Retina (tissue), 1 donor: ENCODE measurements at regions not wholly inside any gene's neighbourhood (a gene's known extent, or its start where the extent isn't known, plus 50 kb on each side); places are given as distances from the start of the nearest gene placed in this dataset.
A peak's percentile ranks its signal among the peaks of the same experiment; 100 is the strongest.
"Not testable (repeated sequence)": the region's sequence is repeated elsewhere in the genome, so short reads cannot be mapped to it uniquely, and the experiment has no call there.

ENCODE experiments used
- DNase-seq: peaks from one replicate; pipeline ENCODE4 v3.0.0-alpha.2; 2016

DNA sequence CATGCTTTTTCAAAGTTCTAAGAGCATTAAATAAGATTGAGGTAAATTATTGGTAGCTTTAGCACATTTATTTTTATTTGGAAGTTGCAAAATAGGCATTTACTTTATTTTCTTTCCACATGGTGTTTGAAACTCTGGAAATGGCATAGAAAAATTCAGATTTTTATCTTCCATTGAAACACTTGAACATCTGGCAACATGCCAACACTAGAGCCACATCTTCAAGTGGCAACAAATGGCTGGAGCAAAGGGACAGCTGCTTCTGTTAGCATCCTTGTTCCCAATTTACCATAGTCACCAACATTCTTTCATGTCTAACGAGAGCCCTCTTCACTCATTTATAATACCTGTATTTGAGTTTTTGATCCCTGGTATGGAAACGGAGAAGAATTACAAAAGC lies 539.9 kb downstream of the ZNF608 start:
- DNase-seq: no peak

DNA sequence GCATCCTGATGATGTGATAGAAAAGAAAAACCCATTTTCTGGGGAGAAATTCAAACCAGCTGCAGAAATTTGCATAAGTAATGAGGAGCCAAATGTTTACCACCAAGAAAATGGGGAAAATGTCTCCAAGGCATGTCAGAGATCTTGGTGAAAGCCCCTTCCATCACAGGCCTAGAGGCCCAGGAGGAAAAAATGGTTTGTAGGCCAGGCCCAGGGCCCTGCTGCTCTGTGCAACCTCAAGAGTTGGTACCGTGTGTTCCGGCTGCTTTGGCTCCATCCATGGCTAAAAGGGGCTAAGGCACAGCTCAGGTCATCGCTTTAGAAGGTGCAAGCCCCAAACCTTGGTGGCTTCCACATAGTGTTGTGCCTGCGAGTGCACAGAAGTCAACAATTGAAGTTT lies 543.1 kb downstream of the ZNF608 start:
- no peak for DNase-seq

DNA sequence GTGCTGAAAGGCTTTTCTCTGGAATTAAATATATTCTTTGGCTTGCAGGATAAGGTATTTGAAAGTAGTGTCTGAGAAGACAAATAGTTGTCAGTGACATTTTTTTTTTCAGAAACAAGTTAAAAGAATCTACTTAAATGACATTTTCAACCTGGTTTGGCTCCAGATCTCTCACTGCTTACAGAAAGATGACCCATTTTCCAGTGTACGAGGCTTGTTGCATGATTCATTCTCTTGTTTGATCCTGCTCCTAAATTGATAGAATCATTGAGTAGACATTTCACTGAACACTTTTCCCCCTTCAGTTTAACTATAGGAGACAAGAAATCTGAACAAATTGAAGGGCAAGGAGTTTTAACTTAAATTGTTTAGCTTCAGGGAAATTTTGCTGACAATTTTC lies 546.1 kb downstream of the ZNF608 start:
- DNase-seq: peak; percentile 29

- DNase-seq: peak; percentile 30
These were observed 546.5 kb downstream of the ZNF608 start for GRCh38 chr5:124199893-124200292.

GRCh38 chr5:124195411-124195810 lies 551.0 kb downstream of the ZNF608 start:
- DNase-seq: no peak

- no peak for DNase-seq
These were observed 552.2 kb downstream of the ZNF608 start for GRCh38 chr5:124194282-124194681.

GRCh38 chr5:124193371-124193789 lies 553.1 kb downstream of the ZNF608 start:
- peak; percentile 47 for DNase-seq

DNA sequence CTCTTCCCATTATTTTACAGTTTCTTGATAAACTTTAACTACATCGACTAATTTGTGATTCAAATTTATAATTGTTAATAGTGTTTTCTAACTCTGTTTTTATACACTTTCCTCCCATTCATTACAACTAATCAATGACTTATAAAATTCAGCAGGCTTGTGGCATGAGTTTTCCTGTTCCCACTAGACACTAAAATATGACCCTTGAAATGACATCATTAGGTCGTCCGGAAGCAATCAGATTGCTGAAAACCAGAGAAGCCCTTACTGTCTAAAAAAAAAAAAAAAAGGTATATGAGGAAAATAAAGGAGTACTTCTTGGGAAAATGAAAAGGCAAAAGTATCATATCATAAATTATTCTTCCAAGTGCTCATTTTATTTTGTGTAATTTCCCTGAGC lies 553.7 kb downstream of the ZNF608 start:
- DNase-seq: no peak

DNA sequence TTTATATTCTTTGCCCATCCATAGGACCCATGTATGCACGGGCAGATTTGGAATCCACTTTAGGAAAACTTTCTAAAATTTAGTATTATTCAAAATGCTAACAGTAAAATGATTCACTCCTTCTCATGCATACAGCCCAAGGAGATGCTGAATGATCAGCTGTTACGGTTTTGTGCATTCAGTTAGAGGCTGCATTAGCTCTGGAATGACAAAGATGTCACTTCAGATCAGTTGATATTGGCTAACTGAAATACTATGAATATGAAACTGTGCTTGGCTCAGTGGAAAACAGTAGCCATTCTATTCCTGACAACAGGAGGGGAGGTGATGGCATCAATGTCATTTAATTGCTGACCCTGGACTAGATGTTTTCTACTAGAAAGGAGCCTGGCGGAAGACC lies 560.7 kb downstream of the ZNF608 start:
- peak; percentile 58 for DNase-seq

DNA sequence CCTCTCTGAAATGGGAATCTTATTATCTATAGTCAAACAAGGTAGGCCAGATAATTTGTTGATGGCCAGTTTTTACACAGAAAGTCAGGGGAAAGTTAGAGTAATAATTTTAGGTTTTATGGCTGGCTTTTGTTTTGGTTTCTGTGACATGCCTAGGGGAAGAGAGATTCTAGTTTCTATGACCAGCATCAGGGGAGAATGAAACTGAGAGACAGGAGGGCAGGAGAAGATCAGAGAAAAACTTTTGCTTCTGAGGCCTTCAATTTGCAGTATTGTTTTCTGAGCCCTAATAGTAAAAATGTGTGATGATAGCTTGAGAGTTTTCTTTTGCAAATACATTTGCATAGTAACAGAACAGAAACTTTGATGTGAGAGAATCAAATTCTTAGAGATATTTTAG lies 564.3 kb downstream of the ZNF608 start:
- no peak for DNase-seq

DNA sequence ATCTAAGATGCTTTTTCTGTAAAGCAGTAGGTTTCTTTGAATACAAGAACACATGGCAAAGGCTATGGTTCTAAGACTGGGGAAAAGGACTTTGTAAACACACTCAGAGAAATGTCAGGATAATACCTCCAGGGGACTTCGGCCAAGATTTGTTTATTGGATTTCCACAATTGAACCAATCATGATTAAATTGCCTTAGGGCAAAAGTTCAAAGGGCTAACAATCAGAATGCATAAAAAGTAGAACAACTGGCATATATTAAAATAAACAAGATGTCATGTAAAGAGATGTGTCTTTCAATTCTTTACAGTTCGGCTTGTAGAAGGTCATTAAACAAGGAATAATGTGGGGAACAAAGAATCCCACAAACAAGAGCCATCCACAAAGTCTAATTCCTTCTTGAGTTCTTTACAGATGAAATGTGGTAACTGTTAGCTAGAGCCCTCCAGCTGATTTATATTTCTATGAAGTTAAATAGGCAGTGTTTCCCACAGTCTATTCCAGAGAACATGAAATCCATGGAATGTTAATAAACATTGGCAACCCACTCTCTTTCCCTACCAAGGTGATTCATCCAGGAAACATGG lies 565.5 kb downstream of the ZNF608 start:
- DNase-seq: no peak

- no peak for DNase-seq
These were observed 566.1 kb downstream of the ZNF608 start for GRCh38 chr5:124180299-124180874.

DNA sequence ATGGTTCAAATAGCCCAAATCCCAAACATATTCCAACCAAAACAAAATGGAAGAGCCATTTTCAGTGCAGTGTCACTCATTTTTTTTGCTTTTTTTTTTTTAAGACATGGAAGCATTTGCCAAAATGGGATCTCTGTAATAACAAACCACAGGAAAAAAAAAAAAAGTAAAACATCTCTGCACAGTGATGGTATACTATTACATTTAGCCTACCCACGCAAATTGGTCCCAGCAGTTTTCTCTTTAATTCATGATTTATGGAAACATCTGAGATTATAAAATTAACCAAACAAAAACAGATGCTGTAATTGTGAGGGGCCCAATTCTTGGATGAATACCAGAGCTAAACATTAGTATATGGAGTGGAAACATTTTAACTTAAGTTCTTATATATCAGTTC lies 566.6 kb downstream of the ZNF608 start:
- DNase-seq: no peak

DNA sequence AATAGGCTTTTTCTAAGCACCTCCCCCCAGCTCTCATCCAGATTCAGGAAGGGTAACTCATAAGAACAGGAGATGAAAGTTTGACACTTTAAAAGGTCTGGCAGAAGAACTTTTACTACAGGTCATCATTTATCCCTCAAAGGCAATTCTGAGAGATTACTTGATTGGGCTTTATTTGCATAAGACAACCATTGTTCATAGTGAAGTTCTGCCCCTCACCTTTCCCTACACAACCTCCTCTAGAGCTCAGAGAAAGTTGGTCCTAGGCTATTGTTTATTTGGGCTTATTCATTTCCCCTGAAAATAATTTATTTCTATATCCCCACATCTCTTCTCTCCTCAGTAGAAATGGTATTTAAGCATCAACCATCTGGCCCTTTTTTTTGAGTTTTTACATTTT lies 568.4 kb downstream of the ZNF608 start:
- DNase-seq: no peak

DNA sequence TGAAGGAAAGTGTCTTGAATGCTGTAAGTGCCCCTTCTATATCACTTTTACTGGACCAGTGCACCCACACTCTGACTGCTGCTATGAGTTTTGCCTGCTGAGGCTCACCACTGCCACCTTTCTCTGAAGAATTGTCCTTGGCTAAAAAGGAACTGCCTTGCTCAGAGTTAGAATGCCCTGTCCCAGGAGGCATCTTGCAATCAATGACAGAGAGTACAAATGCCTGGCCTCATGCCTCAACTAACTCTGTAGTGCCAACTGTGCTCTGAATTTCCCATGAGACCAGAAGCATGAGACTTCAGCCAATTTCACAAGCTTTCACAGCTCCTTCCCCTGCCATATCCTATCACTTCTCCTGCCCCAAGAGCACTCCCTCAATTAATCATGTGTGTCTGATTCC lies 569.7 kb downstream of the ZNF608 start:
- no peak for DNase-seq

DNA sequence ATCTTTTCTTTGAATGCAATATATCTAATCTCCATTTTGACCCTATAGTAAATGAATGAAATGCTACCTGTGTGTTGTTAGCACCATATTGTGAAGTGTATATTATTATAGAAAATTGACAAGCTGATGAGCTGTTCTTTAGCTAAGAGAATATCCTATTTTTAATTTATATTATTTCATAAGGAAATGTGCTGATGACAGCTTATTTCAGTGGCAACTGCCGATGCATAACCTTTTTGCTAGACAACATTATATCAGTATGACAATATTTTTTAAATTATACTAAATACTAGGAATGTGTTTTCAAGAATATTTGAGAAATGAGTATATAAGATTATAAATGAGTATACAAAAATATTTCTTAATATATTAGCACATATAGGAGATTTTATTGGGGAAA lies 573.1 kb downstream of the ZNF608 start:
- no peak for DNase-seq

GRCh38 chr5:124172389-124173003 lies 573.9 kb downstream of the ZNF608 start:
- DNase-seq: no peak

DNA sequence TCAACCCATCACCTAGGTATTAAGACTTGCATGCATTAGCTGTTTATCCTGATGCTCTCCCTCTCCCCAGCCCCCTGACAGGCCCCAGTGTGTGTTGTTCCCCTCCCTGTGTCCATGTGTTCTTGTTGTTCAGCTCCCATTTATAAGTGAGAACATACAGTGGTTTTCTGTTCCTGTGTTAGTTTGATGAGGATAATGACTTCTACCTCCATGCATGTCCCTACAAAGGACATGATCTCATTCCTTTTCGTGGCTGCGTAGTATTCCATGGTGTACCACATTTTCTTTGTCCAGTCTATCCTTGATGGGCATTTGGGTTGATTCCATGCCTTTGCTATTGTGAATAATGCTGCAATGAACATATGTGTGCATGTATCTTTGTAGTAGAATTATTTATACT lies 578.3 kb downstream of the ZNF608 start:
- not testable (repeated sequence) for DNase-seq

DNA sequence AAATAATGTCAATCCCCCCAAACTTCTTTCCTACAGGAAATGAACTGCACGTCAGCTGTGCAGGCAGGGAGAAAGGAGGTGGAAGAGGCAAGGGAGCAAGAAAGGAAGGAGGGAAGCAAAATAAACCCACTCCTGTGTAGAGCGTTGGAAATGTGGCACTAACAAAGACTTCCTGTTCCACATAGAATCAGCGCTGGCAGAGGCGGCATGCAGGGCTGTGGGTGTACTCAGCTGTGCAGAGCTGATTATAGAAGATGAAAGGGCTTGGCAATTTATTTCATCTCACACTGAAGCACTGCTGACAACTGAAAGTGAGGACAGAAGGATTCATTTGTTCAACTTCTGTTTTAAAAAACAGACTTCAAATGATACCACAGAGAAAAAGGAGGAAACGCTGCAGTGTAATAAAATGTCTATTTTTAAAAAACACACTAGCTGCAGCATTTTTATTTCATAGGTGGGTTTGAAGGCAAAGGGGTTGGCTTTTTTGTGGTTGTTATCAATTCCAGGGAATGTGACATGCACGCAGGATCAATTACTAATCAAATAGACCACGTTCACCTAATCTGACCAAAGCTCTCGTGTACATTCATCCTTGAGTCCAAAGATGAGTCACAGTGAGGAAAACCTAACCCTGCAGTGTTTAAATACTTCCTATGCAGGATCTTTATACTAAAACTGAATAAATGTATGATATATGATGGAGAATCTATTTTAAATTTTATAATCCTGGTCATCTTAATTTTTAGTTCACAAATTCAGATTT lies 583.5 kb downstream of the ZNF608 start:
- peak; percentile 60 for DNase-seq

DNA sequence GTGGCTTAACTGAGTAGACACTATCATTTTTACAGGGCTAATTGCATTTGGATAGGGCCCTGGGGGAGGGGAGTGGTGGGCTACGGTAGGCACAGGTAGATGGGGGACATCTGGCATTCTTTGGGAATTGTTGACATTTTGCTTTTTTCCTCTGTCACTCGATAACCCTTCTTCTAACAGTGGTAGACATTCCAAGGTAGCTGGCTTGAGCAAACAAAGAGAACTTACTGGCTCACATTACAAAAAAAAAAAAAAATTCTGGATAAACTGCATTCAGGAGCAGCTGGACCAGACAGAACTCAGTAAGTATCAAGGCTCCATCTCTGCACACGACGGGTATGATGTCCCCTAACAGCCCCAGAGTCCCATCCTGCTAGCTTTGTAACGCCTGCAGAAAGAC lies 585.2 kb downstream of the ZNF608 start:
- no peak for DNase-seq

- DNase-seq: no peak
These were observed 586.2 kb downstream of the ZNF608 start for GRCh38 chr5:124160265-124160664.

DNA sequence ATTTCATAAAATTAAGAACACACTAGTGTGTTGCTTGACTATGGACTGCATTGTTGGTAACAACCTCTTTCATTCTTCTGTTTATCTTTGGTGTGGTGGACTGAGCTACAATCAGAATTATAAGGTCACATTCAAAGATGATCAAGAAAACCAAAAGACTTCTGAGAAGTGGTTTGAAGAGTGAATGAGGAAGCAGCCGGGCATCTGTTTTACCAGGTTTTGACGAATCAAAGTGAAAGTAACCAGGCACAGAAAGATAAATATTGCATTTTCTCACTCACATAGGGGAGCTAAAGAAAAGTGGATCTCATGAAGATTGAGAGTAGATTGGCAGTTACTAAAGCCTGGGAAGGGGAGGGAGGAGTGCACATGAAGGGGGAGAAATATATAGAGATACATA lies 589.1 kb downstream of the ZNF608 start:
- DNase-seq: no peak

DNA sequence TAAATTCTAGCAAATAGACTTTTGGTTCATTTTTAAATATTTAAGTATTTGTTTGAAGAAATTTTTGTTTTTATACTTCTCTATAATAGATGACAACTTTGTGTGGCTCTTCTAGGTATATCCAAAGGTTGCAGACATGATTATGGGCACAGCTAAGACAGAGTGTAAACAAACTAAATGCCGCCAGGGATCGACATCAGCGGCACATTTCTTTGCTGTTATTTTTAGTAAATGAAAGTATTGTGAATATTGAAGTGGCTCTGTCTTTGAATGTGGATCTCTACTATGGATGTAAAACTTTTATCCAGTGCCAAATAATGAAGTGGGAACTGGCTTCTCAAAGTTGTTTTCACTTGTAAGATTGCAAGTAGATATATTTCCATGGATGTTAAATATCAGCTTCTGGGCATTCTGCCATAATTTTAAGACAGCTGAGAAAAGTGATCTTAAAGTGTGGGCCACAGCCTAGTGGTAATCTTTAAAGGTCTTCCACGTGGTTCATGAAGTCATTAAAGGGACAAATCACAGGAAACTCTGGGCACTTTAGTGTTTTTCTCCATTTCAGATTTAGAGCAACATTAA lies 589.9 kb downstream of the ZNF608 start:
- no peak for DNase-seq

GRCh38 chr5:124154714-124155113 lies 591.7 kb downstream of the ZNF608 start:
- DNase-seq: no peak
